GM23248 (cell line): ENCODE measurements at regions not wholly inside any gene's neighbourhood (a gene's known extent, or its start where the extent isn't known, plus 50 kb on each side); places are given as distances from the start of the nearest gene placed in this dataset.

ENCODE experiments used
- DNase-seq: peaks from one replicate; pipeline ENCODE4 v3.0.0-alpha.2; 2015
- H2AFZ ChIP-seq: fragments of 200-600 bp; sonication (generic); 2 replicates; pipeline ENCODE4 v1.6.1; 2016; ENCODE audit warnings: antibody characterized with exemption
- H3F3A ChIP-seq: fragments of 200-600 bp; sonication (generic); 2 replicates; pipeline ENCODE4 v1.6.1; 2016; ENCODE audit warnings: mild to moderate bottlenecking, antibody characterized with exemption, mixed run types; ENCODE audit not compliant: insufficient read depth
- H3K27ac ChIP-seq: fragments of 200-600 bp; sonication (generic); 2 replicates; pipeline ENCODE4 v1.5.1; 2016; ENCODE audit warnings: mild to moderate bottlenecking
- H3K27me3 ChIP-seq: fragments of 200-600 bp; sonication (generic); replicated peaks from 2 replicates; pipeline ENCODE4 v1.6.1; 2016; ENCODE audit warnings: mild to moderate bottlenecking; ENCODE audit not compliant: insufficient read depth
- H3K36me3 ChIP-seq: fragments of 200-600 bp; sonication (generic); 2 replicates; pipeline ENCODE4 v1.6.1; 2016; ENCODE audit warnings: low read depth, mild to moderate bottlenecking
- H3K4me1 ChIP-seq: fragments of 200-600 bp; sonication (generic); 2 replicates; pipeline ENCODE4 v1.6.1; 2016; ENCODE audit warnings: mild to moderate bottlenecking; ENCODE audit not compliant: insufficient read depth
- H3K4me2 ChIP-seq: fragments of 200-600 bp; sonication (generic); one replicate; pipeline ENCODE4 v1.6.1; 2016; ENCODE audit warnings: mild to moderate bottlenecking; ENCODE audit not compliant: unreplicated experiment
- H3K4me3 ChIP-seq: fragments of 200-600 bp; sonication (generic); 2 replicates; pipeline ENCODE4 v1.5.1; 2016; ENCODE audit warnings: mild to moderate bottlenecking
- H3K79me2 ChIP-seq: fragments of 200-600 bp; sonication (generic); 2 replicates; pipeline ENCODE4 v1.6.1; 2016; ENCODE audit warnings: mild to moderate bottlenecking; ENCODE audit not compliant: insufficient read depth
- H3K9ac ChIP-seq: fragments of 200-600 bp; sonication (generic); 2 replicates; pipeline ENCODE4 v1.6.1; 2016; ENCODE audit warnings: mild to moderate bottlenecking
- H3K9me2 ChIP-seq: fragments of 200-600 bp; sonication (generic); 2 replicates; pipeline ENCODE4 v1.6.1; 2016; ENCODE audit warnings: mixed run types, mild to moderate bottlenecking, moderate library complexity; ENCODE audit not compliant: insufficient read depth
- H3K9me3 ChIP-seq: fragments of 200-600 bp; sonication (generic); one replicate; pipeline ENCODE4 v1.6.1; 2017; ENCODE audit warnings: low read depth
- H4K20me1 ChIP-seq: fragments of 200-600 bp; sonication (generic); 2 replicates; pipeline ENCODE4 v1.6.0; 2016; ENCODE audit not compliant: insufficient read depth
- EZH2 ChIP-seq: fragments of 200-600 bp; sonication (generic); IDR thresholded peaks from 2 replicates; pipeline ENCODE4 v1.6.1; 2018; ENCODE audit warnings: antibody characterized with exemption, mild to moderate bottlenecking; ENCODE audit not compliant: insufficient read depth, poor library complexity, severe bottlenecking
- EZH2phosphoT487 ChIP-seq: fragments of 200-600 bp; sonication (generic); IDR thresholded peaks from 2 replicates; pipeline ENCODE4 v1.6.1; 2018; ENCODE audit warnings: antibody characterized with exemption, moderate library complexity, mild to moderate bottlenecking, low read depth; ENCODE audit not compliant: insufficient read depth
- WGBS, 2 experiments: methylation state at CpG; one replicate each; pipeline ENCODE4 v1.1.6; 2015 to 2017; ENCODE audit warnings: low lambda C conversion rate in 2 of 2, low coverage in 1 of 2; ENCODE audit errors: missing lambda C conversion rate in 2 of 2; 5-methylcytosine and 5-hydroxymethylcytosine counted together
- in situ Hi-C: fragments of 300-500 bp; cut with MboI; formaldehyde crosslinking; loops from 2 replicates; pipeline ENCODE4 v1.15.0; 2020

DNA sequence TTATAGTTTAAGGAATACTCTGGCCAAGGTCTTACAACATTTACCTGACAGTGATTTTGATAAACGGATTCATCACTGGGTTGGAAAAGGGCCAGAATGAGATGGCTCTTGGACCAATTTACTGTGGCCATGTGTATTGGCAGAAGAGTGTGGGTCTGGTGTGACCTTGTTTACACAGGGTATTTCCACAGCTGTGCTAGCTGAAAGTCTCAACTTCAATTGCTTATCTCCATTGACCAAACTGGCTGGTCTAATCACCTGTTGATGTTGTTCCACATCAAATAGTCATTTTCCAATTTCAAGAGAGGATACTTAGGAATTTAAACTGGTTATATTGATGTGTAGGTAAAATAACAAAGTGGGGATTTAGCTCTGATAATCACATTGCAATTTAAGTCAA lies 501.6 kb upstream of the MAP3K7 start:
- Histone ChIP-seq H3K27ac (no peak overlapping the region), H3F3A (no peaks in the 10 kb centered on the region), H4K20me1 (no peaks in the 10 kb centered on the region), H3K4me1 (no peaks in the 10 kb centered on the region), H3K9ac (no peak overlapping the region), H3K4me2 (no peak overlapping the region), H2AFZ (no peak overlapping the region), H3K9me2 (no peaks in the 10 kb centered on the region), H3K79me2 (no peaks in the 10 kb centered on the region), H3K27me3 (no peaks in the 10 kb centered on the region), H3K9me3 (no peaks in the 10 kb centered on the region), H3K36me3 (no peaks in the 10 kb centered on the region), H3K4me3 (no peak overlapping the region)
- WGBS, 2 experiments: 14 to 29% methylated on average over 1 of the region's 1 CpG
- no peak for DNase-seq
- in situ Hi-C loops: no loop called here
- TF ChIP-seq EZH2 (no peak), EZH2phosphoT487 (no peak)

DNA sequence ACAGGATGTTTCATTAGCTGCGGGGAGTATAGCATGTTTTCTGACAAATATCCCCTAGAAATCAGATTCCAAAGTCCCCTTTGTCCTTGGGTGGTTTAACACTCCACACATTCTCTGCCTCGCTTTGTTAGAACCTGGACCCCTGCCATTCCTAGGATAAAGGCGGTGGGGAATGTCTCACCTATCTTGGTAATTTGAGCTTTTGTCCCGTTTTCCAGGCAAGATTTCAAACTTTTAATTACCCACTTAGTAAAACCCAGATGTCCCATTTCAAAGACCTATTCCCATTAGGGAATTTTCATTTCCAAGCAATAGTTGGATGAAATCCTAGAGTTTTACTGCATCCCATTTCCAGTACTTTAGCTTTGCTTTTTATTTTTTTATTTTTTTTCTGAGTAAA lies 501.0 kb upstream of the MAP3K7 start:
- in situ Hi-C loops: no loop called here
- DNase-seq: no peak
- 16 to 25% methylated on average over 4 of the region's 4 CpGs for WGBS, 2 experiments

DNA sequence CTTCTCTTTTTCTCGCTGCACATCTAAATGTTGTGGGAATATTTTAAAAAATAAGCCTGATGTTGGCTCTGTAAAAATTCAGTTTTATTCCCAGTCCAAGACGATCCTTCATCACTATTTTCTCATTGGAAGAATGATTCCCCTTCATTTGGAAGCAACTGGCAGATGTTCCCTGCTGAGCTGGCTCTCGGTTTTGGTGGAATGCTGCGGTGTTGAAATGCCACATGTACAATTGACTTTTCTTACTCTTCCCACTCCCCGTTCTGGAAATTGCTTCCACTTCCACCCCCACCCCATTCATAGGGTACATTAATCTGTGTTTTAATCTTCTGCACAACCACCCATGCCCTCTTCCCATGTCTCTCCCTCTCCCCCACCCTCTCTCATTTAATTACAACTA lies 496.3 kb upstream of the MAP3K7 start:
- in situ Hi-C loops: no loop called here
- H3K4me2 ChIP-seq: no peak overlapping the region
- DNase-seq: peak; percentile 4

More for the DNA sequence above, 501.0 kb upstream of the MAP3K7 start:
- no peak overlapping the region for H3K27ac ChIP-seq
- no peak overlapping the region for H3K4me2 ChIP-seq
- H3K4me1 ChIP-seq: no peaks in the 10 kb centered on the region
- H4K20me1 ChIP-seq: no peaks in the 10 kb centered on the region
- H3F3A ChIP-seq: no peaks in the 10 kb centered on the region
- no peaks in the 10 kb centered on the region for H3K9me3 ChIP-seq
- H3K36me3 ChIP-seq: no peaks in the 10 kb centered on the region
- no peaks in the 10 kb centered on the region for H3K9me2 ChIP-seq
- H3K4me3 ChIP-seq: no peak overlapping the region
- H2AFZ ChIP-seq: no peak overlapping the region
- H3K79me2 ChIP-seq: no peaks in the 10 kb centered on the region
- no peak for TF ChIP-seq EZH2phosphoT487
- no peak for TF ChIP-seq EZH2
- H3K27me3 ChIP-seq: no peaks in the 10 kb centered on the region
- no peak overlapping the region for H3K9ac ChIP-seq

DNA sequence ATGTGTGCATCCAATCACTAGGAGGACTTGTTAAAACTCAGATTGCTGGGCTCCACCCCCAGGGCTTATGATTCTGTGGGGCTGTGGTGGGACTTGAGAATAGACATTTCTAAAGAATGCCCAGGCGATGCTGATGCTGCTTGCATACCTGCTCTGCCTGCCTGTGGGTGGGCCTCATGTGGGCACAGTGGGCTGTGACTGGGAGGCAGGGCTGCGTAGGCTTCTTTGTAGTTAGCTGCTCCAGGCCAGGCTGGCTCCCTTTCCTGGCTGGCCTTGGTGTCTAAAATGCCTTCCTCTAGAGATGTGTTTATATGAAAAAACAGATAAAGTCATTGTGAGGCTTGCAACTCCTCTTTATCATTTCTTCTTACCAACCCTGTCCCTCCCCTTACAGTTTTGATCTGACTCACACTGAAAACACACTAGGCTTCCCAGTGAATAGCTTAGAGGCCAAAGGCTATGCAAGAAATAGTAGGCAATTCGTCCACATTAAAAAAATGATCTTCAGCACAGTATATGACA lies 495.5 kb upstream of the MAP3K7 start:
- no peak overlapping the region for H3K4me3 ChIP-seq
- H3K9me2 ChIP-seq: no peaks in the 10 kb centered on the region
- no peaks in the 10 kb centered on the region for H3K4me1 ChIP-seq
- TF ChIP-seq EZH2phosphoT487 (no peak), EZH2 (no peak)
- DNase-seq: no peak
- no peak overlapping the region for H3K4me2 ChIP-seq
- no peak overlapping the region for H3K9ac ChIP-seq
- in situ Hi-C loops: no loop called here
- H3K27me3 ChIP-seq: no peaks in the 10 kb centered on the region
- no peaks in the 10 kb centered on the region for H3K9me3 ChIP-seq
- H3K27ac ChIP-seq: no peak overlapping the region
- H3K36me3 ChIP-seq: no peaks in the 10 kb centered on the region
- no peaks in the 10 kb centered on the region for H3F3A ChIP-seq
- no peaks in the 10 kb centered on the region for H3K79me2 ChIP-seq
- 42 to 50% methylated on average over 3 of the region's 3 CpGs for WGBS, 2 experiments
- no peaks in the 10 kb centered on the region for H4K20me1 ChIP-seq
- no peak overlapping the region for H2AFZ ChIP-seq

More for the DNA sequence above, 496.3 kb upstream of the MAP3K7 start:
- 2 to 3% methylated on average over 5 of the region's 5 CpGs for WGBS, 2 experiments
- H3K4me1 ChIP-seq: no peaks in the 10 kb centered on the region
- no peaks in the 10 kb centered on the region for H3K36me3 ChIP-seq
- H3F3A ChIP-seq: no peaks in the 10 kb centered on the region
- H3K9me2 ChIP-seq: no peaks in the 10 kb centered on the region
- H3K79me2 ChIP-seq: no peaks in the 10 kb centered on the region
- no peak overlapping the region for H2AFZ ChIP-seq
- H4K20me1 ChIP-seq: no peaks in the 10 kb centered on the region
- H3K27ac ChIP-seq: no peak overlapping the region
- H3K4me3 ChIP-seq: no peak overlapping the region
- no peaks in the 10 kb centered on the region for H3K27me3 ChIP-seq
- H3K9me3 ChIP-seq: no peaks in the 10 kb centered on the region
- TF ChIP-seq EZH2phosphoT487 (no peak), EZH2 (no peak)
- H3K9ac ChIP-seq: no peak overlapping the region

DNA sequence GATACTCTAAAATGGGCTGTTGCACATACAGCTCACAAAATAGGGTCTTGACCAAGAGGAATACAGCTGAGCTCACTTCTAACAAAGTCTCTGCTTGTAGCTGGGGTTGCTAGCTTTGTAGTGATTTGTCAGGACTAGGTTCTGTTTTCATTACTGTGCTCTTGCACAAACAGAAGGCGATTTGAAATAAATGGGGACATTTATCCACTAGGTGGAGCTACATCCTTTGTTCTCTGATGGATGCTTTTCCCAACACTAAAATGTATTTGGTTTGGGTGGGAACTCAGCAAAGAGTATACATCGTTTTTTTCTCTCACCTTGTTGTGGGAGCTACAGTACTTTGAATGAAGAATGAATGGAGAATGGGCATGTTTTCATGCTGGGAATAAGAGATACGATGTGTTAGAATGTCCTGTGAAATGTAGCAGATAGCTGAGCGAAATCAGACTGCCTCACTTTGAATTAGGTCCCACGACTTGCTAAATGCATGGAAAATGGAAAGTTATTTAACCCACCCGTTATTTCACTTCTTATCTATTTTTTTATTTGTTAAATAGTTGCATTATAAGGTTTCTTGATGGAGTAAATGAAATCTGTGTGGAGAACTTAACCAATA lies 494.7 kb upstream of the MAP3K7 start:
- DNase-seq: peak; percentile 55
- Histone ChIP-seq H3K36me3 (no peaks in the 10 kb centered on the region), H3K27me3 (no peaks in the 10 kb centered on the region), H3K9ac (no peak overlapping the region), H3K4me2 (no peak overlapping the region), H3K9me2 (no peaks in the 10 kb centered on the region), H4K20me1 (no peaks in the 10 kb centered on the region), H3K9me3 (no peaks in the 10 kb centered on the region), H2AFZ (no peak overlapping the region), H3K4me1 (no peaks in the 10 kb centered on the region), H3K4me3 (no peak overlapping the region), H3F3A (no peaks in the 10 kb centered on the region), H3K27ac (no peak overlapping the region), H3K79me2 (no peaks in the 10 kb centered on the region)
- 22 to 34% methylated on average over 6 of the region's 6 CpGs for WGBS, 2 experiments
- TF ChIP-seq EZH2: no peak
- TF ChIP-seq EZH2phosphoT487: no peak
- in situ Hi-C loops: no loop called here
